ENCODE measurements at regions not wholly inside any gene's neighbourhood (a gene's known extent, or its start where the extent isn't known, plus 50 kb on each side); places are given as distances from the start of the nearest gene placed in this dataset.

DNA sequence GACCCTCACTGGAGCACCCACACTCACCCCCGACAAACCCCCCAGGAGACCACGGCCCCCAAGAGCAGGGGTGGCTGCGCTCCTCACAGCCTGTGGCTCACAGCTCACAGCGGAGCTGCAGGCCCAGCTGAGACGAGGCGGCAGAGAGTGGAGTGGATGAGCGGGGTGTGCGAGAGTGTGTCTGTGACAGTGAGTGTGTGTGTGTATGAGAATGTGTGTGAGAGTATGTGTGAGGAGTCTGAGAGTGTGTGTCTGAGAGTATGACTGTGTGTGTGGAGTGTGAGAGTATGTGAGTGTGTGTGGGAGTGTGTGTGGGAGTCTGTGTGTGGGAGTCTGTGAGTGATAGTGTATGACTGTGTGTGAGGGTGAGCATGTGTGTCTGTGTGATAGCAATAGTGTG lies 55.3 kb upstream of the ID2 start:
- ATAC-seq (no peak), DNase-seq (ENCODE audit: low spot score) (peak; percentile 41)
- intact Hi-C loops (cut with DNase I), result loop anchor here (5.0 to 10.0 kb wide), 2 partner anchors 58 to 1199 kb away; partner anchors contain the start of gene ID2

DNA sequence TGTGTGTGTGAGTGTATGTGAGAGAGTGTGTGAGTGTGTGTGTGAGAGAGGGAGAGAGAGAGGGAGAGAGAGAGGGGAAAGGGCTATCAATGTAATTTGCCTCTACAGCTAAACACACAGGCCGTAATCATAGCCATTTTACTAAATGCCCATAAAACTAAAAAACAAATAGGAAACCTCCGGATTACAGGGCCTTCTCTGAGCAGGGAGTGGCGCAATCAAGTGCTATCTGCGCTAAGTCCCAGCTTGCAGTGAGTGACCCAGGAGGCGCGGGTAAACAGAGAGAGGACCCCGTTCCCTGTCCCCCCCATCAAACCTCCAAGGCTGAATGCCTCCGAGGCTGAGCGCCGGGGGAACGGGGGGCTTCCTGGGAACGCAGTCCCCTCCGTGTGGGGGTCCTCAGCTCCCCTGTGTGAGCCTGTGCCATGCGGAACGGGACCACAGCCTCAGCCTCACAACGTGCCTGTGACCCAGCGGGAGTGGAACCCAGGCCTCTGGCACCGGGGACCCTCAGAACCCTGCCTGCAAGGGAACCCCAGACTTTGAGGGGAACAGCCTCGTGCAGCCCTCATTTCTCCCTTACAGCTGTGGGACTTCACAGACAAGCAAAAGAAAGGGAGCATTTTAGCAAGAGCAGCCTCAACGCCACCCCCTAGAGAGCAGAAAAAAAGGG lies 54.7 kb upstream of the ID2 start:
- intact Hi-C loops (cut with DNase I), result loop anchor here (5.0 to 10.0 kb wide), 2 partner anchors 58 to 1200 kb away; partner anchors contain the start of gene ID2
- DNase-seq (ENCODE audit: low spot score), result no peak
- no peak for ATAC-seq

DNA sequence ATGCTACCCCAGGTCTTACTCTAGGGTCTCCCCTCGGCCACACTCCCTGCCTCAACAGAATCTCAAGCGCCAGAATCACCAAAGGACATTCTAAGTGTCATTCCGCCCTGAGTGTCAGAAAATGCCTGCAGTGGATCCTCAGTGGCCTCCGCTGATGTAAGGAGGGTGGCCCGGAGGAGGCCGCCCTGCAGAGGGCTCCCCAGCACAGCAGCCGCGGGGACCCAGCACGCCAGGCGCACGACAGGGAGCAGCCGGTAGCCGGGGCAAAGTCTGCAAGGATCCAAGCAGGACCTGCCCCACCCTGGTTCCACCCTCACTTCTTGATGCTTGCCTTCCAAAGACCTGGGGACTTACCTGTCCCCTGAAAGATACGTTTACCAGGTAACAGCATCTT lies 54.2 kb upstream of the ID2 start:
- ATAC-seq (peak; percentile 70), DNase-seq (ENCODE audit: low spot score) (peak; percentile 66)
- intact Hi-C loops (cut with DNase I), result loop anchor here (5.0 to 10.0 kb wide), 2 partner anchors 57 to 1200 kb away; partner anchors contain the start of gene ID2

DNA sequence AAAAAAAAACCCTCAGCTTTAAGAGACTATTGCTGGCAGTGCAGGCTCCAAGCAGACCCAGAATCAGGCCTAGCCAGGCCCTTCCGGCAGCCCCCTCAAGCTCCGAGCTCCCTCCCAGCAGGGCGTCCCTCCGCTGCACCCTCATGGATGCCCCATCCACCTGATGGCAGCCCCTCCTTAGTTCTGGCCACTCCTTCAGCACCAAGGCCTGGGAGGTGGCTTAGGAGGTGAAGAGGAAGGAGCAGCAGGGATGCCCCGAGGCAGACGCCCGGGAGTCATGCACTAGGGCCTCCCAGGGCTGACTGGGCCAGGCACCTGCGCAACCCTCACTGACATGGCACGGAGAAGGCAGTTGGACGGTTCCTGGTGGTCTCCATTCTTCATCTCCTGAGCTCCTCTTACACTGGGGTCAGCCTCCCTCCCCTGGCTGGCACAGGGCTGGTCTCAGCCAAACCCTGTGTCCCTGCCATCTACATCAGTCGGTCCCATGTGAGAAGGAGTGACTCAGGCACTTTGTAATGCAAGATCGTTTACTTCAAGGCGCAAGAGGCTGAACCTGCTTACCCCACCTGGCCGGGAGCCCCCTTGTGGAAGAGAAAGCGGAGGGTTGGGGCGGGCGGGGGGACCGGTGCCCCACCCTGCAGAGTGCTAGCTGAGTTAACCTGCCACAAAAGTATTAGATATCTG lies 53.5 kb upstream of the ID2 start:
- intact Hi-C loops (cut with DNase I), result loop anchor here (5.0 to 10.0 kb wide), 2 partner anchors 56 to 1201 kb away; partner anchors contain the start of gene ID2
- ATAC-seq, result no peak
- DNase-seq (ENCODE audit: low spot score), result peak; percentile 50

DNA sequence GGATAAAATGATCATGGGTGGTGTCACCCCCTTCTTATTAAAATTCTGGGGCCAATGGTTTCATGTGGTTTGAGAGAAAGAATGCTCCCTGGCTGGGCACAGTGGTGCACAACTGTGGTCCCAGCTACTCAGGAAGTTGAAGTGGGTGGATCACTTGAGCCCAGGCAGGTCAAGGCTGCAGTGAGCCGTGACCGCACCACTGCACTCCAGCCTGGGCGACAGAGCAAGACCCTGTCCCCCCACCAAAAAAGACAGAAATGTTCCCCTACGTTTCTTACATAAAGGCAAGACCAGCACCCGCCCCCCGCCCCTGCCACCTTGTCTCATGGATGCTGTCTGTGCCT lies 53.0 kb upstream of the ID2 start:
- intact Hi-C loops (cut with DNase I), result loop anchor here (5.0 to 10.0 kb wide), 2 partner anchors 56 to 1202 kb away; partner anchors contain the start of gene ID2
- DNase-seq (ENCODE audit: low spot score) (no peak), ATAC-seq (no peak)

DNA sequence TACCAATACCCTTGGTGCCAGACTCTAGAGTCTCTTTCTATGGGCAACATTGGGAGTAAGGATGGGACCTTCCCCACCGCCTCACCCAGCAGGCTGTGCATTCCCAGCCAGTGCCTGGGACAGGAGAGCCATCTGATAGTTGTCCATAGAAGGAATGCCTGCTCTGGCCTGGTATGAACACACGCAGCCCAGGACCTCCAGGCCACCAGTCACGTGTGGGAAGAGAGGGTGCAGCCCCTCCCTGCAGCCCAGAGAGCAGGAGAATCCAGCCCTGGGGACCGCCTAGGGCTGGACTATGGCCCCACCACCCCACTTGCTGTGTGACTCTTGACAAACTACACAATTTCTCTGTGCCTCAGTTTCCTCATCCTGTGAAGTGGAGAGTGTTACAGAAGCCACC lies 52.5 kb upstream of the ID2 start:
- ATAC-seq (no peak), DNase-seq (ENCODE audit: low spot score) (no peak)
- intact Hi-C loops (cut with DNase I), result loop anchor here (5.0 to 10.0 kb wide), 2 partner anchors 55 to 1202 kb away; partner anchors contain the start of gene ID2

DNA sequence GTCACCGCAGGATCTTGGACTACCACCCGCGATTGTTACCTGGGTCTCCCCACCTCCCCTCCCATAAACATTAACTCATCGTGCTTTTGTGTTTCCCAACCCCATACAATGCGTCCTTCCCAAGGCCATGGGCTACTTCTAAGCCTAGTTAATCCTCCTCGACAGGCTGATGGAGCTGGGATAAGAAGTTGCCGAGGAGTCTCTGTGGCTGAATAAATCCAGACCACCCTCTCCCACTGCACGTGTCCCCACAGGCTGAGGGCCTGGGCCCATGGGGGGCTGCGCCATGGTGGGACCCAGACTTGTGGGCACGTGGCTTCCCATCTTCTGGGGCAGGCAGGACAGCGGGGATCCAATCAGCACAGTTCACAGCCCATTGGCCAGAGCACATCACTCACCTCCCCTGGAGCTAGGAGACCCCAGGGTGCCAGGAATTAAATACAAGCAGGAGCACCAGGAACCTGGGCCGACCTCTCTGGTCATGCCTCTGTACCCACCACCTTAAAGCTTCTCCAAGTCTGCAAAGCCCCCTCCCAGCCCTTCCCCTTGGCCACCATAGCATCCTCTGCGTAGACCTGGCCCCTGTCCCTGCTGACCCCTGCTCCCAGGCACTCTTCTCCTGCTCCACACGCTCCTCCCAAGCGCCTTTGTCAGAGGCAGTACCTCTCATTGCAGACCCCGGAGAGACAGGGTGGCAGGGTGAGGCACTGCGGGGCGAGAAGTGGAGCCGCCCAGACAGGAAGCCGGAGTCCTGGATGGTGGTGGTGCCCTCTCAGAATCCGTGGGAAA lies 51.0 kb upstream of the ID2 start:
- no peak for ATAC-seq
- intact Hi-C loops (cut with DNase I), result no loop called here
- DNase-seq (ENCODE audit: low spot score), result no peak

DNA sequence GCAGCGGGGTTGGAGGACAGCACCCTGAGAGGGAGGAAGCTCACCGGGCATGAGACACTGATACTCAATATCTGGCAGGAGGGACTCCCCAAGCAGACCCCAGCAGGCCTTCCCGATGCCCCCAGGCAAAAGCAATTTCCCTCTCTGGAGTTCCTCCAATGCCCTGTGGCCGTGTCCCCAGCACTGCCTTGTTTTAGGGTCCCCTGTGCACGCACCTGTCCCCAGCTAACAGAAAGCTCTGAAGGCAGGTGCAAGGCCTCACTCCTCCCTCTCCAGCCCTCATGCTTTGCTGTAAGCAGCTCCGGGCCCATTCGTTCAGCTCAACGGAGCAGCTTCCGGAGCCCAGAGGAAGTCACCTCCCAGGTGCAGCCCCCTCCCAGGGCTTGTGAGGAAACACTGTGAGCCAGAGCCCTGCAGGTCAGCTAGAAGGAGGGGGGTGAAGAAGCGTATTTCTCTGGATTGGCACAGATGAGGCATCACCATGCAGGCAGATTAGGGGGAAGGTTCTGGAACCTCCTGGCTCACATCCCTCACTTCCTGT lies 50.3 kb upstream of the ID2 start:
- intact Hi-C loops (cut with DNase I), result no loop called here
- DNase-seq (ENCODE audit: low spot score), result no peak
- no peak for ATAC-seq
